CD4-positive, alpha-beta memory T cell (primary cell): ENCODE measurements at regions not wholly inside any gene's neighbourhood (a gene's known extent, or its start where the extent isn't known, plus 50 kb on each side); places are given as distances from the start of the nearest gene placed in this dataset.

Experiments used
- CTCF ChIA-PET: fragments of 350-600 bp; sonication (Branson Sonifier 250); formaldehyde crosslinking; loops from one replicate; lab custom pipeline; 2021; ENCODE audit warnings: inconsistent platforms; ENCODE audit not compliant: partially characterized antibody; lab: Charles Lee
- POLR2A ChIA-PET: fragments of 350-600 bp; sonication (Branson Sonifier 250); formaldehyde crosslinking; loops from one replicate; lab custom pipeline; 2021; ENCODE audit not compliant: partially characterized antibody; lab: Charles Lee
- DNase-seq, 5 donors: peaks; one replicate each; pipeline versions ENCODE4 v3.0.0 to v3.0.0-alpha.2; 2020 to 2022; ENCODE audit warnings: mixed read lengths in 1 of 5
- H3K27ac ChIP-seq: one replicate; pipeline ENCODE4 v1.7.0; 2013; ENCODE audit warnings: low read depth, low read length
- H3K27me3 ChIP-seq: 2 replicates; pipeline ENCODE4 v1.7.0; 2013; ENCODE audit warnings: mild to moderate bottlenecking, low read length, moderate library complexity; ENCODE audit not compliant: insufficient read depth
- H3K36me3 ChIP-seq: 2 replicates; pipeline ENCODE4 v1.7.0; 2013; ENCODE audit warnings: mild to moderate bottlenecking, low read length, moderate library complexity; ENCODE audit not compliant: insufficient read depth
- H3K4me1 ChIP-seq: 2 replicates; pipeline ENCODE4 v1.7.0; 2013; ENCODE audit warnings: mild to moderate bottlenecking, low read length, moderate library complexity; ENCODE audit not compliant: insufficient read depth
- H3K4me3 ChIP-seq, 2 donors: one replicate each; pipeline ENCODE4 v1.7.0; 2013; ENCODE audit warnings: low read length in 2 of 2, mild to moderate bottlenecking in 1 of 2
- H3K9me3 ChIP-seq, 2 donors: one replicate each; pipeline ENCODE4 v1.7.0; 2013; ENCODE audit warnings: low read length in 2 of 2, control low read depth in 1 of 2; ENCODE audit not compliant: control insufficient read depth in 1 of 2
- H3K27ac Mint-ChIP-seq, 7 donors: one replicate each; pipeline ENCODE4 v1.8.0; 2020 to 2021; ENCODE audit warnings: mixed read lengths in 7 of 7, mild to moderate bottlenecking in 6 of 7, inconsistent platforms in 3 of 7, moderate library complexity in 3 of 7
- H3K27me3 Mint-ChIP-seq, 2 donors: one replicate each; pipeline ENCODE4 v1.8.0; 2020 to 2021; ENCODE audit warnings: mixed read lengths in 2 of 2
- H3K36me3 Mint-ChIP-seq, 2 donors: one replicate each; pipeline ENCODE4 v1.8.0; 2020 to 2021; ENCODE audit warnings: mixed read lengths in 2 of 2, inconsistent platforms in 1 of 2, mild to moderate bottlenecking in 1 of 2
- H3K4me1 Mint-ChIP-seq, 4 donors: one replicate each; pipeline ENCODE4 v1.8.0; 2020 to 2021; ENCODE audit warnings: mixed read lengths in 4 of 4, mild to moderate bottlenecking in 1 of 4
- H3K4me3 Mint-ChIP-seq, 8 donors: one replicate each; pipeline ENCODE4 v1.8.0; 2020 to 2021; ENCODE audit warnings: mixed read lengths in 8 of 8, mild to moderate bottlenecking in 7 of 8, moderate library complexity in 6 of 8, inconsistent platforms in 3 of 8
- H3K9me3 Mint-ChIP-seq, 8 donors: one replicate each; pipeline ENCODE4 v1.8.0; 2020 to 2021; ENCODE audit warnings: mixed read lengths in 8 of 8, mild to moderate bottlenecking in 5 of 8, inconsistent platforms in 3 of 8, moderate library complexity in 1 of 8
- intact Hi-C: fragments of 100-400 bp; cut with micrococcal nuclease; formaldehyde crosslinking; loops from one replicate; pipeline ENCODE4 v1.15.1; 2023

GRCh38 chr12:87518481-87518880 is 510.7 kb downstream of the C12orf50 start:
- H3K9me3 Mint-ChIP-seq, result peaks cover 0 to 4% (median 0%) of the 10 kb centered on the region in 8 donors
- CTCF ChIA-PET, result no interaction called here
- no peaks in the 10 kb centered on the region for H3K36me3 Mint-ChIP-seq
- no peaks in the 10 kb centered on the region for H3K4me1 ChIP-seq
- H3K9me3 ChIP-seq, result no peaks in the 10 kb centered on the region
- no peaks in the 10 kb centered on the region for H3K36me3 ChIP-seq
- no peak overlapping the region for H3K27ac Mint-ChIP-seq
- H3K27me3 Mint-ChIP-seq, result no peaks in the 10 kb centered on the region
- intact Hi-C loops, result no loop called here
- no peak overlapping the region for H3K27ac ChIP-seq
- POLR2A ChIA-PET, result no interaction called here
- H3K4me3 Mint-ChIP-seq, result no peak overlapping the region
- no peaks in the 10 kb centered on the region for H3K4me1 Mint-ChIP-seq
- DNase-seq, result no peak
- H3K4me3 ChIP-seq, result no peak overlapping the region
- no peaks in the 10 kb centered on the region for H3K27me3 ChIP-seq

- H3K4me1 Mint-ChIP-seq, result no peaks in the 10 kb centered on the region
- H3K4me3 Mint-ChIP-seq, result no peak overlapping the region
- no peak overlapping the region for H3K27ac Mint-ChIP-seq
- no peaks in the 10 kb centered on the region for H3K36me3 ChIP-seq
- intact Hi-C loops, result no loop called here
- no peaks in the 10 kb centered on the region for H3K27me3 Mint-ChIP-seq
- no peak overlapping the region for H3K27ac ChIP-seq
- H3K36me3 Mint-ChIP-seq, result no peaks in the 10 kb centered on the region
- no peaks in the 10 kb centered on the region for H3K9me3 ChIP-seq
- CTCF ChIA-PET, result no interaction called here
- POLR2A ChIA-PET, result no interaction called here
- DNase-seq, result no peak
- peaks cover 0 to 4% (median 0%) of the 10 kb centered on the region in 8 donors for H3K9me3 Mint-ChIP-seq
- no peaks in the 10 kb centered on the region for H3K4me1 ChIP-seq
- no peak overlapping the region for H3K4me3 ChIP-seq
- H3K27me3 ChIP-seq, result no peaks in the 10 kb centered on the region
These were observed 511.2 kb downstream of the C12orf50 start for GRCh38 chr12:87518036-87518435.

- Histone ChIP-seq H3K27ac (no peak overlapping the region), H3K9me3 (no peaks in the 10 kb centered on the region), H3K4me3 (no peak overlapping the region), H3K27me3 (no peaks in the 10 kb centered on the region), H3K4me1 (no peaks in the 10 kb centered on the region), H3K36me3 (no peaks in the 10 kb centered on the region)
- ChIA-PET POLR2A (no interaction called here), CTCF (no interaction called here)
- H3K27ac Mint-ChIP-seq, result no peak overlapping the region
- no peak overlapping the region for H3K4me3 Mint-ChIP-seq
- H3K9me3 Mint-ChIP-seq, result peaks cover 0 to 7% (median under 1%) of the 10 kb centered on the region in 8 donors
- H3K27me3 Mint-ChIP-seq, result no peaks in the 10 kb centered on the region
- DNase-seq, result no peak
- H3K36me3 Mint-ChIP-seq, result no peaks in the 10 kb centered on the region
- intact Hi-C loops, result no loop called here
- H3K4me1 Mint-ChIP-seq, result no peaks in the 10 kb centered on the region
These were observed 515.5 kb downstream of the C12orf50 start for GRCh38 chr12:87513536-87514280.

GRCh38 chr12:87511371-87511770 is 517.8 kb downstream of the C12orf50 start:
- Mint-ChIP-seq H3K27me3 (no peaks in the 10 kb centered on the region), H3K4me3 (no peak overlapping the region), H3K4me1 (no peaks in the 10 kb centered on the region), H3K9me3 (peaks cover 0 to 11% (median 4%) of the 10 kb centered on the region in 8 donors), H3K27ac (no peak overlapping the region), H3K36me3 (no peaks in the 10 kb centered on the region)
- Histone ChIP-seq H3K27me3 (no peaks in the 10 kb centered on the region), H3K27ac (no peak overlapping the region), H3K9me3 (no peaks in the 10 kb centered on the region), H3K36me3 (no peaks in the 10 kb centered on the region), H3K4me1 (no peaks in the 10 kb centered on the region), H3K4me3 (no peak overlapping the region)
- CTCF ChIA-PET, result no interaction called here
- intact Hi-C loops, result no loop called here
- POLR2A ChIA-PET, result no interaction called here
- DNase-seq, result no peak

- Mint-ChIP-seq H3K27ac (no peak overlapping the region), H3K27me3 (no peaks in the 10 kb centered on the region), H3K9me3 (peaks cover 0 to 10% (median 4%) of the 10 kb centered on the region in 8 donors), H3K4me1 (no peaks in the 10 kb centered on the region), H3K36me3 (no peaks in the 10 kb centered on the region), H3K4me3 (no peak overlapping the region)
- Histone ChIP-seq H3K36me3 (no peaks in the 10 kb centered on the region), H3K9me3 (no peaks in the 10 kb centered on the region), H3K4me3 (no peak overlapping the region), H3K4me1 (no peaks in the 10 kb centered on the region), H3K27me3 (no peaks in the 10 kb centered on the region), H3K27ac (no peak overlapping the region)
- ChIA-PET CTCF (no interaction called here), POLR2A (no interaction called here)
- intact Hi-C loops, result no loop called here
- no peak for DNase-seq
These were observed 519.9 kb downstream of the C12orf50 start for GRCh38 chr12:87509237-87509820.

- no peaks in the 10 kb centered on the region for H3K36me3 Mint-ChIP-seq
- Histone ChIP-seq H3K4me1 (no peaks in the 10 kb centered on the region), H3K27ac (no peak overlapping the region), H3K4me3 (no peak overlapping the region), H3K36me3 (no peaks in the 10 kb centered on the region), H3K27me3 (no peaks in the 10 kb centered on the region), H3K9me3 (no peaks in the 10 kb centered on the region)
- no peak overlapping the region for H3K27ac Mint-ChIP-seq
- H3K4me3 Mint-ChIP-seq, result no peak overlapping the region
- H3K27me3 Mint-ChIP-seq, result no peaks in the 10 kb centered on the region
- ChIA-PET POLR2A (no interaction called here), CTCF (no interaction called here)
- no peak for DNase-seq
- no peaks in the 10 kb centered on the region for H3K4me1 Mint-ChIP-seq
- intact Hi-C loops, result no loop called here
- H3K9me3 Mint-ChIP-seq, result peaks cover 0 to 10% (median 4%) of the 10 kb centered on the region in 8 donors
These were observed 537.6 kb downstream of the C12orf50 start for GRCh38 chr12:87491598-87491997.

- intact Hi-C loops, result no loop called here
- H3K36me3 ChIP-seq, result no peaks in the 10 kb centered on the region
- H3K36me3 Mint-ChIP-seq, result no peaks in the 10 kb centered on the region
- DNase-seq, result no peak
- H3K9me3 Mint-ChIP-seq, result peaks cover 0 to 10% (median 4%) of the 10 kb centered on the region in 8 donors
- H3K4me3 Mint-ChIP-seq, result no peak overlapping the region
- no peaks in the 10 kb centered on the region for H3K9me3 ChIP-seq
- no peaks in the 10 kb centered on the region for H3K27me3 ChIP-seq
- CTCF ChIA-PET, result no interaction called here
- H3K27ac ChIP-seq, result no peak overlapping the region
- POLR2A ChIA-PET, result no interaction called here
- H3K27ac Mint-ChIP-seq, result no peak overlapping the region
- H3K27me3 Mint-ChIP-seq, result no peaks in the 10 kb centered on the region
- H3K4me3 ChIP-seq, result no peak overlapping the region
- no peaks in the 10 kb centered on the region for H3K4me1 Mint-ChIP-seq
- H3K4me1 ChIP-seq, result no peaks in the 10 kb centered on the region
These were observed 538.1 kb downstream of the C12orf50 start for GRCh38 chr12:87491089-87491488.
